IPS-11a (cell line): ENCODE measurements at regions not wholly inside any gene's neighbourhood (a gene's known extent, or its start where the extent isn't known, plus 50 kb on each side); places are given as distances from the start of the nearest gene placed in this dataset.
"Not testable (repeated sequence)": the region's sequence is repeated elsewhere in the genome, so short reads cannot be mapped to it uniquely, and the experiment has no call there.

ENCODE experiments used
- H3K4me3 ChIP-seq: one replicate; pipeline ENCODE4 v1.5.1; 2013; ENCODE audit warnings: low read depth, low read length, control low read depth

- no peak overlapping the region for H3K4me3 ChIP-seq
These were observed 92.0 kb upstream of the KIF26B start for GRCh38 chr1:245062741-245063305.

- H3K4me3 ChIP-seq: not testable (repeated sequence)
These were observed 93.0 kb upstream of the KIF26B start for GRCh38 chr1:245061808-245062207.

- no peak overlapping the region for H3K4me3 ChIP-seq
These were observed 94.0 kb upstream of the KIF26B start for GRCh38 chr1:245060684-245061374.

DNA sequence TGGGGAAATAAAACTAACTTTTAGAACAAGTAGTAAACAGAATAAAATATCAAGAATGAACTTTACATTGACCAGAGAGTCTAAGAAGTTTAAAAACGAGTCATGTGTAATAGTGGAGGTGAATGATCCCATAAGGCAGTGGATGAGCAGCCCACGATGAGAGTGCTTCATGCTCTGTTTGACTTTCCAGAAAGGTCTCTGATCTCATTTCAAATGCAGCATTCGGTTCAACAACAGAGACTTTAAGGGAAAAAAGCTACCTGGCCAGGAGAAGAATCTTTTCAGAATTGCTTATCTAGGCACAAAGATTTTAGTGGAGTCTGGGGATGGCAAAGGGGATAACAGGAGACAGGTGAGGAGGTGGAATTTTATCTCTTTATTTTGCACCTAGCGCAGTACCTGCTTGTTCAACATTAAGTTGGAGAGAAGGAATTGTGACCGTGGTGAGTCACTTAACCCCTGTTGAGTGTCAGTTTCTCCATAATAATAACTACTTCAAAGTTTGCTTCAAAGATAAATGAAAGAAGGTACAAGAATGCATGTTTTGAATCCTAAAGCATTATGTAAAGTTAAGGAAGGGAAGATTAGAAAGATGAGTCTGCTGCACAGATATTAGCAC, 94.9 kb upstream of the KIF26B start:
- H3K4me3 ChIP-seq: no peak overlapping the region

DNA sequence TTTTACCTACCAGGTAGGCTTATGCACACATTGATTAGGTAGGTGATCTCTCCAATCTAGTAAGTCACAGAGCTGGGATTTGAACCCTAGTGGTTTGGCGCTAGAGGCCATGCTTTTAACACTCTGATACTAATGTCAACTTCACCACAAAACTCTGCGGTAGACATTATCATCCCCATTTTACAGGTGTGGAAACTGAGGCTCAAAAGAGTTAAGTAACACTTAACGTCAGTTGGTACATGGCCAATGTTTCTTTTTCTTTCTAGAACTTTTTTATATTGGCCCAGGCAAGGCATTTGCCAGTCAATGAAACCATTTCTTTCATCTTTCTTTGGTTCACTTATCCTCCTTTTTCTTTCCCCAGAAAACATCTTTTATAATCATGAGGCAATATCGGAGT, 95.9 kb upstream of the KIF26B start:
- no peak overlapping the region for H3K4me3 ChIP-seq

GRCh38 chr1:245058436-245058835, 96.3 kb upstream of the KIF26B start:
- H3K4me3 ChIP-seq: no peak overlapping the region

- no peak overlapping the region for H3K4me3 ChIP-seq
These were observed 97.9 kb upstream of the KIF26B start for GRCh38 chr1:245056913-245057312.

DNA sequence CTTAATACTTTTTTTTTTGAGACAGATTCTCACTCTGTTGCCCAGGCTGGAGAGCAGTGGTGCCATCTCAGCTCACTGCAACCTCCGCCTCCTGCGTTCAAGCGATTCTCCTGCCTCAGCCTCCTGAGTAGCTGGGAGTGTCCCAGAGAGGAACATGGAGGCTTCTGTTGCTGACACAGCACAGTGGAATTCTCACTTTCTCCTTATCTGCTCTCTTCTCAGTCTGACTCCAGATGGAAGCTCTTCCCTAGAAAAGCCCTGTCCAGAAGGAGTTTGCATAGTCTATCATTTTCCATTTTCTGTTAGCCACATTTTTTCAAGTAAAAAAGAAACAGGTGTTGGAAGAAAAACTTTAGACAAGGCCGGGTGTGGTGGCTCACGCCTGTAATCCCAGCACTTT, 98.5 kb upstream of the KIF26B start:
- not testable (repeated sequence) for H3K4me3 ChIP-seq

DNA sequence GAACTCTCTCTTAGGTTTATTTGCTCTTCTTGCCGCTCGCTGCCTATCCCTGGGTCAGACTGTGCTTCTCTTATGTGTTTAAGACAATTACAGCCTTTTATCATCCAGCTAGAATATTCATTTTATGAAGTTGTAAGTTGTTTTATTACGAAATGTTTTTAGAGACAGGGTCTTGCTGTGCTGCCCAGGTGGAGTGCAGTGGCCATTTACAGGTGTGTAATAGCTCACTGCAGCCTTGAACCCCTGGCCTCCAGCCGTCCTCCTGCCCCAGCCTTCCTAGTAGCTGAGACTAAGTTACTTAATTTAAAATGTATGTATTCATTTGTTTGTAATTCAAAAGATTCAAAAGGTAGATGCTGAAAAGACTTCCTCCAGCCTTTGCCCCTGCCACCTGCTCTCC, 99.0 kb upstream of the KIF26B start:
- no peak overlapping the region for H3K4me3 ChIP-seq

GRCh38 chr1:245054507-245055270, 100.1 kb upstream of the KIF26B start:
- no peak overlapping the region for H3K4me3 ChIP-seq

- H3K4me3 ChIP-seq: no peak overlapping the region
These were observed 100.7 kb upstream of the KIF26B start for GRCh38 chr1:245054105-245054504.

GRCh38 chr1:245052258-245052657, 102.5 kb upstream of the KIF26B start:
- no peak overlapping the region for H3K4me3 ChIP-seq

- H3K4me3 ChIP-seq: no peak overlapping the region
These were observed 103.2 kb upstream of the KIF26B start for GRCh38 chr1:245051349-245052221.

GRCh38 chr1:245046769-245047168, 108.0 kb upstream of the KIF26B start:
- H3K4me3 ChIP-seq: no peak overlapping the region

GRCh38 chr1:245046315-245046714, 108.5 kb upstream of the KIF26B start:
- H3K4me3 ChIP-seq: no peak overlapping the region

GRCh38 chr1:245045087-245045881, 109.5 kb upstream of the KIF26B start:
- H3K4me3 ChIP-seq: no peak overlapping the region

DNA sequence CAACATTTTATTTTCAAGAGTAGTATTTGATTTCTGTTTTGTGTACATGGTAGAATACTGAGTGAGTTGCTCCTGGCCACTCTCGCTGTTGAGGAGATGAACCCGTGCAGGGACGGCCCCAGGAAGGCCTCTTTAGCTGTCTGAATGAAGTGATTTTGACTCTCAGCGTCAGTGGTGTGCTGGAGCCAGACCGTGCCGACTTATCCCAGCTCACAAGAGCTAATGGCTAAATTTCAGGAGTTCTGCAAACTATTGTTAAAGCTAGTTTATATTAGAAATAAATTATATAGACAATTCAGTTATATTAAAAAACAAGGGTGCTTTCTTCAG, 111.2 kb upstream of the KIF26B start:
- no peak overlapping the region for H3K4me3 ChIP-seq

- no peak overlapping the region for H3K4me3 ChIP-seq
These were observed 113.6 kb upstream of the KIF26B start for GRCh38 chr1:245041058-245041698.

- H3K4me3 ChIP-seq: no peak overlapping the region
These were observed 115.6 kb upstream of the KIF26B start for GRCh38 chr1:245039196-245039595.

DNA sequence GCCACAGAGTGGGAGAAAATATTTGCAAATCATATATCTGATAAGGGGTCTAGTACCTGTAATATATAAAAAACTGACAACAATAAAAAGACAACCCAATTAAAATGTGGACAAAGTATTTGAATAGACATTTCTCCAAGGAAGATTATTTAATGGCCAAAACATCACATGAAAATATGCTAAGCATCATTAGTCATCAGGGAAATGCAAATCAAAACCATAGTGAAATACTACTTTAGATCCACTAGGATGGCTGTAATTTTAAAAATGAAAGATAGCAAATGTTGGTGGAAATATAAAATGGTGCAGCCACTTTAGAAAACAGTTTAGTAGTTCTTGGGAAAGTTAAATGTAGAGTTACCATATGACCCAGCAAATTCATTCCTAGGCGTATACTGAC, 118.7 kb upstream of the KIF26B start:
- no peak overlapping the region for H3K4me3 ChIP-seq
